SU-DHL-6 (cell line): ENCODE measurements at regions not wholly inside any gene's neighbourhood (a gene's known extent, or its start where the extent isn't known, plus 50 kb on each side); places are given as distances from the start of the nearest gene placed in this dataset.

Experiments
- H2AFZ ChIP-seq: fragments of 200-600 bp; sonication (generic); 2 replicates; pipeline ENCODE4 v1.6.1; 2014; ENCODE audit warnings: low read depth, mild to moderate bottlenecking, moderate library complexity, mixed read lengths, antibody characterized with exemption, low read length; ENCODE audit not compliant: severe bottlenecking
- H3F3A ChIP-seq: fragments of 200-600 bp; shearing (Covaris generic); 2 replicates; pipeline ENCODE4 v1.6.0; 2016; ENCODE audit warnings: antibody characterized with exemption, mild to moderate bottlenecking; ENCODE audit not compliant: insufficient read depth
- H3K27ac ChIP-seq: fragments of 200-600 bp; sonication (generic); 2 replicates; pipeline ENCODE4 v1.5.1; 2016; ENCODE audit warnings: low read depth, mild to moderate bottlenecking, low read length, moderate library complexity, mixed read lengths
- H3K27me3 ChIP-seq: fragments of 200-600 bp; sonication (generic), shearing (Covaris generic); 2 replicates; pipeline ENCODE4 v1.6.0; 2014; ENCODE audit warnings: mild to moderate bottlenecking, low read length
- H3K36me3 ChIP-seq: fragments of 200-600 bp; sonication (generic); 2 replicates; pipeline ENCODE4 v1.6.1; 2014; ENCODE audit warnings: mild to moderate bottlenecking, low read length, mixed read lengths
- H3K4me2 ChIP-seq: fragments of 300-600, 200-600 bp; shearing (Covaris generic), sonication (generic); 2 replicates; pipeline ENCODE4 v1.6.0; 2014; ENCODE audit warnings: low read length, low read depth, mild to moderate bottlenecking; ENCODE audit not compliant: poor library complexity, severe bottlenecking
- H3K4me3 ChIP-seq: fragments of 200-600 bp; sonication (generic); 2 replicates; pipeline ENCODE4 v1.5.1; 2014; ENCODE audit warnings: antibody characterized with exemption, low read length, mild to moderate bottlenecking, mixed read lengths; ENCODE audit not compliant: insufficient read depth, poor library complexity, severe bottlenecking
- H3K79me2 ChIP-seq: fragments of 200-600 bp; sonication (generic); 2 replicates; pipeline ENCODE4 v1.6.1; 2014; ENCODE audit warnings: mild to moderate bottlenecking, low read length, moderate library complexity; ENCODE audit not compliant: insufficient read depth
- H3K9ac ChIP-seq: fragments of 200-600 bp; sonication (generic); 2 replicates; pipeline ENCODE4 v1.7.0; 2014; ENCODE audit warnings: mild to moderate bottlenecking, low read length
- H3K9me2 ChIP-seq: fragments of 200-600 bp; sonication (generic); replicated peaks from 2 replicates; pipeline ENCODE4 v1.6.1; 2014; ENCODE audit warnings: low read length; ENCODE audit not compliant: insufficient read depth
- H3K9me3 ChIP-seq: fragments of 200-600 bp; sonication (generic); 2 replicates; pipeline ENCODE4 v1.6.1; 2014; ENCODE audit warnings: low read length, mixed read lengths; ENCODE audit not compliant: insufficient read depth
- H4K20me1 ChIP-seq: fragments of 200-600 bp; sonication (generic); 2 replicates; pipeline ENCODE4 v1.6.1; 2014; ENCODE audit warnings: low read depth, mild to moderate bottlenecking, antibody characterized with exemption, low read length, moderate library complexity, mixed read lengths
- CTCF ChIP-seq: fragments of 200-600 bp; sonication (generic); IDR thresholded peaks from one replicate; pipeline ENCODE4 v1.5.1; 2017; ENCODE audit warnings: antibody characterized with exemption, mild to moderate bottlenecking, low read length, moderate library complexity; ENCODE audit not compliant: insufficient read depth, poor library complexity, severe bottlenecking
- EZH2phosphoT487 ChIP-seq: fragments of 200-600 bp; sonication (generic), shearing (Covaris generic); conservative IDR thresholded peaks from 2 replicates; pipeline ENCODE4 v1.6.1; 2018; ENCODE audit warnings: mild to moderate bottlenecking, antibody characterized with exemption, low read length, moderate library complexity, mixed read lengths

GRCh38 chr5:5021436-5021835, 118.7 kb upstream of the ADAMTS16 start:
- H3K27me3 ChIP-seq = no peaks in the 10 kb centered on the region; the same call in 1 of the 2 replicates
- no peak overlapping the region for H3K9ac ChIP-seq
- H3K4me3 ChIP-seq = no peak overlapping the region
- no peaks in the 10 kb centered on the region for H4K20me1 ChIP-seq
- no peaks in the 10 kb centered on the region for H3K79me2 ChIP-seq
- no peaks in the 10 kb centered on the region for H3K36me3 ChIP-seq
- no peak overlapping the region for H2AFZ ChIP-seq
- H3K9me2 ChIP-seq = no peaks in the 10 kb centered on the region
- no peak overlapping the region for H3K27ac ChIP-seq
- no peak overlapping the region for H3K4me2 ChIP-seq
- H3F3A ChIP-seq = no peaks in the 10 kb centered on the region
- H3K9me3 ChIP-seq = no peaks in the 10 kb centered on the region
- TF ChIP-seq CTCF (no peak), EZH2phosphoT487 (no peak)

GRCh38 chr5:5025098-5025773, 114.9 kb upstream of the ADAMTS16 start:
- no peak overlapping the region for H3K4me2 ChIP-seq
- no peak overlapping the region for H3K27ac ChIP-seq
- no peaks in the 10 kb centered on the region for H3F3A ChIP-seq
- no peaks in the 10 kb centered on the region for H3K79me2 ChIP-seq
- H3K9me2 ChIP-seq = no peaks in the 10 kb centered on the region
- TF ChIP-seq EZH2phosphoT487 = no peak
- TF ChIP-seq CTCF = no peak
- H3K9me3 ChIP-seq = no peaks in the 10 kb centered on the region
- no peak overlapping the region for H3K4me3 ChIP-seq
- no peaks in the 10 kb centered on the region for H4K20me1 ChIP-seq
- no peak overlapping the region for H2AFZ ChIP-seq
- no peak overlapping the region for H3K9ac ChIP-seq
- no peaks in the 10 kb centered on the region for H3K27me3 ChIP-seq
- no peaks in the 10 kb centered on the region for H3K36me3 ChIP-seq

GRCh38 chr5:5025774-5026408, 114.2 kb upstream of the ADAMTS16 start:
- Histone ChIP-seq H3F3A (no peaks in the 10 kb centered on the region), H3K79me2 (no peaks in the 10 kb centered on the region), H3K4me2 (no peak overlapping the region), H3K9me2 (no peaks in the 10 kb centered on the region), H3K9me3 (no peaks in the 10 kb centered on the region), H4K20me1 (no peaks in the 10 kb centered on the region), H3K27me3 (no peaks in the 10 kb centered on the region), H3K27ac (no peak overlapping the region), H2AFZ (no peak overlapping the region), H3K36me3 (no peaks in the 10 kb centered on the region), H3K9ac (no peak overlapping the region), H3K4me3 (no peak overlapping the region)
- no peak for TF ChIP-seq CTCF
- no peak for TF ChIP-seq EZH2phosphoT487
